ENCODE measurements at regions not wholly inside any gene's neighbourhood (a gene's known extent, or its start where the extent isn't known, plus 50 kb on each side); places are given as distances from the start of the nearest gene placed in this dataset.

DNA sequence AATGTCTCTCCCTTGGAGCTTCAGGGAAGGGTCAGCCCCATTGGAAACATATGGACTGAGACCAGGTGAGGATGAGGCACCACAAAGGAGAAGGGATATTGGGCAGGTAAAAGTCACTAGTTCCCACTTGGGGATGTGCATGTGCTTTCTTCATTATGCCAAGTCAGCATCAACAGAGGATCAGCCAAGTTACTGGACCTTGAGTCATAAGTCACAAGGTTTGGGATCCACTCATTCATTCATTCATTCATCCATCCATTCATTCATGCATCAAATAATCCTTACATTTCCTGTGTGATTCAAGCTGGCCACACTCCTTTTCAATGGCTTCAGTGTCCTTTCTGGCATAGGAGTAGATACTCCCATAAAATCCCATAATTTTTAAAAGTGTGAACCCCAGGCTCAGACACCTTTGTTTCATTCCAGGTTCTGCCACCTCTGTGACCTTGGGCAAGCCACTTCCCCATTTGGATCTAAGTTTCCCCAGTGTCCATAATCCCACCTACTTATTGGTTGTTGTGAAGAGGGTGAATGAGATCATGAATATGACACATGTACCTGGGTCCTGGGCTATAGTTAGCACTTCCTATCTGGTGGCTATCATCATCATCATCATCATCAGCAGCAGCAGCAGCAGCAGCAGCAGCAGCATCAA, 162.1 kb upstream of the LHX5 start:
- no peak overlapping the region for H3K4me3 ChIP-seq
- H3K27me3 ChIP-seq, result peaks cover 0 to 14% of the 10 kb centered on the region in 2 donors
- H3K9me3 ChIP-seq, result peaks cover 0 to 22% (median 0%) of the 10 kb centered on the region in 4 donors
- no peak for TF ChIP-seq EP300 (IDR thresholded peaks at IDR 0.05)
- TF ChIP-seq POLR2A (IDR thresholded peaks at IDR 0.05), result no peak
- TF ChIP-seq, protein P1, sequence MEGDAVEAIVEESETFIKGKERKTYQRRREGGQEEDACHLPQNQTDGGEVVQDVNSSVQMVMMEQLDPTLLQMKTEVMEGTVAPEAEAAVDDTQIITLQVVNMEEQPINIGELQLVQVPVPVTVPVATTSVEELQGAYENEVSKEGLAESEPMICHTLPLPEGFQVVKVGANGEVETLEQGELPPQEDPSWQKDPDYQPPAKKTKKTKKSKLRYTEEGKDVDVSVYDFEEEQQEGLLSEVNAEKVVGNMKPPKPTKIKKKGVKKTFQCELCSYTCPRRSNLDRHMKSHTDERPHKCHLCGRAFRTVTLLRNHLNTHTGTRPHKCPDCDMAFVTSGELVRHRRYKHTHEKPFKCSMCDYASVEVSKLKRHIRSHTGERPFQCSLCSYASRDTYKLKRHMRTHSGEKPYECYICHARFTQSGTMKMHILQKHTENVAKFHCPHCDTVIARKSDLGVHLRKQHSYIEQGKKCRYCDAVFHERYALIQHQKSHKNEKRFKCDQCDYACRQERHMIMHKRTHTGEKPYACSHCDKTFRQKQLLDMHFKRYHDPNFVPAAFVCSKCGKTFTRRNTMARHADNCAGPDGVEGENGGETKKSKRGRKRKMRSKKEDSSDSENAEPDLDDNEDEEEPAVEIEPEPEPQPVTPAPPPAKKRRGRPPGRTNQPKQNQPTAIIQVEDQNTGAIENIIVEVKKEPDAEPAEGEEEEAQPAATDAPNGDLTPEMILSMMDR (IDR thresholded peaks at IDR 0.05), result no peak
- H3K36me3 ChIP-seq, result no peaks in the 10 kb centered on the region
- H3K27ac ChIP-seq, result no peak overlapping the region
- no peak for DNase-seq (ENCODE audit: low spot score in 2 of 2)
- H3K4me1 ChIP-seq, result peaks cover 0 to 6% (median 0%) of the 10 kb centered on the region in 4 donors

DNA sequence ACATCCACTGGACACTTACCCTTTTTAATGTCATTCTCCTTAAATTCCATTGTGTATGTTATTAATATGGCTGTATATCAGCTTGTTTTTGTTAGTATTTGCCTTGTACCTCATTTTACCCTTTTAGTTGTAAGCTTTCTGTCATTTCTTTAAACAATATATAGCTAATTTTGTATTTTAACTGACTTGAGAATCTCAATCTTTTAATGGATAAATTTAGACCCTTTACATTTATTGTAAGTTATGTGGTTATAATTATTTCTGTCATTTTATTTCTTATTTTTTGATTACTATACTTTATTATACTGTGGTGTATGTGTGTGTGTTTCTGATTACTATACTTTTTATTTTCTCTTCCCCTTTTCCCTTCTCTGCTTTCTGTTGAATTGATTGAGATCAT, 159.0 kb upstream of the LHX5 start:
- Histone ChIP-seq H3K4me1 (no peaks in the 10 kb centered on the region), H3K27me3 (no peaks in the 10 kb centered on the region), H3K36me3 (no peaks in the 10 kb centered on the region), H3K27ac (no peak overlapping the region), H3K4me3 (no peak overlapping the region), H3K9me3 (peaks cover 0 to 50% (median 5%) of the 10 kb centered on the region in 4 donors)
- no peak for DNase-seq (ENCODE audit: low spot score in 2 of 2)
- TF ChIP-seq, protein P1 (IDR thresholded peaks at IDR 0.05), result no peak
- no peak for TF ChIP-seq POLR2A (IDR thresholded peaks at IDR 0.05)
- TF ChIP-seq EP300 (IDR thresholded peaks at IDR 0.05), result no peak

DNA sequence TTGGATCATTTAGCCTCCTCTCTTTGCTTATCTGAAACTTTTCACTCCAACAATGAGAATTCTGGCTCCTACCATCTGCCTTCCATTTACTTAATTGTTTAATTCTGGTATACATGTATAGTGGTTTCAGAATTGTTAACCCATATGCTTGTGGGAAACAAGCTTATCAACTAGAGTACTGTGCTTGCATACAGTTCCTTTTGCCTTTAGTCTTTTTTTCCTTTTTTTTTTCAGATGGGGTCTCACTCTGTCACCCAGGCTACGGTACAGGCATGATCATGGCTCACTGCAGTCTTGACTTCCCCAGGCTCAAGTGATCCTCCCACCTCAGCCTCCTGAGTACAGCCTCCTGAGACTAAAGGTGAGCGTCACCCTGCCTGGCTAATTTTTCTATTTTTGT, 153.8 kb upstream of the LHX5 start:
- Histone ChIP-seq H3K36me3 (no peaks in the 10 kb centered on the region), H3K27me3 (no peaks in the 10 kb centered on the region), H3K27ac (no peak overlapping the region), H3K9me3 (peaks cover 0 to 75% (median 8%) of the 10 kb centered on the region in 4 donors), H3K4me1 (no peaks in the 10 kb centered on the region), H3K4me3 (no peak overlapping the region)
- WGBS, 2 donors, result 83 to 86% methylated on average over 2 of the region's 2 CpGs
- no peak for DNase-seq (ENCODE audit: low spot score in 2 of 2)
- TF ChIP-seq, protein P1 (IDR thresholded peaks at IDR 0.05), result no peak
- no peak for TF ChIP-seq POLR2A (IDR thresholded peaks at IDR 0.05)
- TF ChIP-seq EP300 (IDR thresholded peaks at IDR 0.05), result no peak

DNA sequence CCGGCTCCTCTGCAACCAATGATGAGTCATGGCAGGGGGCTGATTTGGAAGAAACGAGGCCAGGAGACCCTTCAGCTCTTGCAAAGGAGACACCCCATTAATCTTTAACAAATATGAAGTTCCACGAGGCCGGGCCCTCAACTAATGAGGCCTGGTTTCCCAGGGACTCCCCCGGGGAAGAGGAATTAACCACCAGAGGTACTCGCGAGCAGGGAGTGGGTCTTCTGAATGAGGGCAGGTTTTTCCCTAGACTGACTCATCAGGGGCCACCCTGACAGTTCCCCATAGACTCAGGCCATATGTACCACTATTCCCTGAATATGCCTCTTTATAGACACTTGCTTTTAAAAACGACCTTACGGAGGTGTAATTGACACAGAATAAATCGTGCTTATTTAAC, 150.7 kb upstream of the LHX5 start:
- H3K4me3 ChIP-seq, result no peak overlapping the region
- H3K9me3 ChIP-seq, result peaks cover 0 to 54% (median 8%) of the 10 kb centered on the region in 4 donors
- no peak for DNase-seq (ENCODE audit: low spot score in 2 of 2)
- TF ChIP-seq, protein P1 (IDR thresholded peaks at IDR 0.05), result no peak
- TF ChIP-seq POLR2A (IDR thresholded peaks at IDR 0.05) (no peak), EP300 (IDR thresholded peaks at IDR 0.05) (no peak)
- 51 to 57% methylated on average over 10 of the region's 10 CpGs for WGBS, 2 donors
- no peaks in the 10 kb centered on the region for H3K36me3 ChIP-seq
- no peaks in the 10 kb centered on the region for H3K4me1 ChIP-seq
- no peaks in the 10 kb centered on the region for H3K27me3 ChIP-seq
- H3K27ac ChIP-seq, result no peak overlapping the region

DNA sequence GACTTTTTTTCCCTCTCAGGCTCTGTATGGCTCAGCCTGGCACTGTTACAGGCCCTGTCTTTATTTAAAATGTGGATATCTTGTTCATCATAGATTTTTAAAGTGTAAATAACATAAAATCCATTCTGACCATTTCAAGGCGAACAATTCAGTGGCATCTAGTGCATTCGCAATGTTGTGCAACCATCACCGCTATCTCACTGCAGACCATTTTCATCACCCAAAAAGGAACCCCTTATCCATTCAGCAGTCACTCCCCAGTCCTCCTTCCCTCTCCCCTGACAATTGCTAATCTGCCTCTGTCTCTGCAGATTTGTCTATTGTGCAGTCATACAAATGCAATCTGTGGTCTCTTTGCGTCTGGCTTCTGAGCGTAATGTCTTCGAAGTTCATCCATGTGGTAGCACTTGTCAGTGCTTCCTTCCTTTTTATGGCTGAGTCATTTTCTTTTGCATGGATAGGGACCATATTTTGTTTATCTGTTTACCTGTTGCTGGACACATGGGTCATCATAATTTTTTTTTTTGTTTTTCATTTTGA, 148.8 kb upstream of the LHX5 start:
- 78 to 84% methylated on average over 6 of the region's 6 CpGs for WGBS, 2 donors
- DNase-seq (ENCODE audit: low spot score in 2 of 2), result no peak
- TF ChIP-seq EP300 (IDR thresholded peaks at IDR 0.05), result no peak
- no peak for TF ChIP-seq POLR2A (IDR thresholded peaks at IDR 0.05)
- TF ChIP-seq, protein P1 (IDR thresholded peaks at IDR 0.05), result no peak

More for the DNA sequence above, 148.8 kb upstream of the LHX5 start:
- Histone ChIP-seq H3K9me3 (peaks cover 0 to 36% (median 2%) of the 10 kb centered on the region in 4 donors), H3K27me3 (no peaks in the 10 kb centered on the region), H3K4me3 (no peak overlapping the region), H3K36me3 (no peaks in the 10 kb centered on the region), H3K27ac (no peak overlapping the region), H3K4me1 (no peaks in the 10 kb centered on the region)
